PC-3 (cell line): ENCODE measurements at regions not wholly inside any gene's neighbourhood (a gene's known extent, or its start where the extent isn't known, plus 50 kb on each side); places are given as distances from the start of the nearest gene placed in this dataset.

Source experiments
- ATAC-seq: fragments of 200-7000 bp; cut with Tn5 transposase; 2 replicates; pipeline ENCODE4 v1.9.1; 2020; ENCODE audit warnings: mild to moderate bottlenecking, moderate library complexity
- BruUV-seq: library from RNA; stranded (reverse); fragments of 400-500 nt; replicated peaks from 2 replicates; lab custom pipeline; 2021; lab: Mats Ljungman, UMichigan
- CTCF ChIA-PET: fragments of 300-600 bp; sonication (Branson Sonifier 250); formaldehyde crosslinking; loops from one replicate; lab custom pipeline; 2022; ENCODE audit warnings: antibody characterized with exemption; lab: Charles Lee
- POLR2A ChIA-PET: fragments of 300-600 bp; sonication (Branson Sonifier 250); formaldehyde crosslinking; loops from one replicate; lab custom pipeline; 2022; ENCODE audit warnings: antibody characterized with exemption; ENCODE audit not compliant: unreplicated experiment; lab: Charles Lee
- DNase-seq: peaks from one replicate; pipeline ENCODE4 v3.0.0-alpha.2; 2015
- H2AFZ ChIP-seq: fragments of 300-600 bp; sonication (generic); 2 replicates; pipeline ENCODE4 v1.6.0; 2016; ENCODE audit warnings: antibody characterized with exemption, low read length
- H3F3A ChIP-seq: fragments of 300-600 bp; sonication (generic); one replicate; pipeline ENCODE4 v1.6.0; 2017; ENCODE audit warnings: antibody characterized with exemption, low read length, control low read depth, mild to moderate bottlenecking; ENCODE audit not compliant: unreplicated experiment
- H3K27ac ChIP-seq: fragments of 300-600 bp; sonication (generic); 2 replicates; pipeline ENCODE4 v1.5.1; 2016; ENCODE audit warnings: mild to moderate bottlenecking, low read length
- H3K27me3 ChIP-seq: fragments of 300-600 bp; sonication (generic); 2 replicates; pipeline ENCODE4 v1.6.1; 2016; ENCODE audit warnings: low read length, mixed read lengths
- H3K36me3 ChIP-seq: fragments of 300-600 bp; sonication (generic); 2 replicates; pipeline ENCODE4 v1.6.1; 2016; ENCODE audit warnings: low read depth, mixed run types, low read length, mixed read lengths
- H3K4me1 ChIP-seq: fragments of 300-600 bp; sonication (generic); 2 replicates; pipeline ENCODE4 v1.5.1; 2016; ENCODE audit warnings: low read length; ENCODE audit not compliant: insufficient read depth
- H3K4me2 ChIP-seq: fragments of 300-600 bp; sonication (generic); 2 replicates; pipeline ENCODE4 v1.6.0; 2016; ENCODE audit warnings: low read length
- H3K4me3 ChIP-seq: fragments of 300-600 bp; sonication (generic); 2 replicates; pipeline ENCODE4 v1.5.1; 2016; ENCODE audit warnings: mild to moderate bottlenecking, low read length, mixed read lengths
- H3K79me2 ChIP-seq: fragments of 300-600 bp; sonication (generic); 2 replicates; pipeline ENCODE4 v1.6.1; 2017; ENCODE audit warnings: low read length, mixed read lengths
- H3K9ac ChIP-seq: fragments of 300-600 bp; sonication (generic); 2 replicates; pipeline ENCODE4 v1.6.0; 2016; ENCODE audit warnings: mild to moderate bottlenecking, low read length
- H3K9me2 ChIP-seq: fragments of 300-600 bp; sonication (generic); replicated peaks from 2 replicates; pipeline ENCODE4 v1.6.1; 2016; ENCODE audit warnings: mixed run types, low read length, mixed read lengths
- H3K9me3 ChIP-seq: fragments of 300-600 bp; sonication (generic); 2 replicates; pipeline ENCODE4 v1.6.1; 2016; ENCODE audit warnings: low read length, mixed read lengths
- H4K20me1 ChIP-seq: fragments of 300-600 bp; sonication (generic); 2 replicates; pipeline ENCODE4 v1.6.1; 2016; ENCODE audit warnings: low read length, mixed read lengths
- CTCF ChIP-seq: fragments of 300-600 bp; sonication (generic); conservative IDR thresholded peaks from 2 replicates; pipeline ENCODE4 v1.5.1; 2017; ENCODE audit warnings: antibody characterized with exemption, low read depth, mild to moderate bottlenecking, low read length
- EZH2 ChIP-seq: fragments of 300-600 bp; sonication (generic); IDR thresholded peaks from one replicate; pipeline ENCODE4 v1.6.1; 2017; ENCODE audit warnings: antibody characterized with exemption, mild to moderate bottlenecking, low read length; ENCODE audit not compliant: unreplicated experiment
- EZH2phosphoT487 ChIP-seq: fragments of 300-600 bp; sonication (generic); IDR thresholded peaks from 2 replicates; pipeline ENCODE4 v1.6.1; 2018; ENCODE audit warnings: mild to moderate bottlenecking, antibody characterized with exemption, low read length, borderline replicate concordance
- intact Hi-C: fragments of 100-400 bp; cut with micrococcal nuclease; formaldehyde crosslinking; loops from 2 replicates; pipeline ENCODE4 v1.9.0; 2023

GRCh38 chr15:87493803-87494202 lies 762.7 kb downstream of the NTRK3 start:
- Histone ChIP-seq H2AFZ (no peak overlapping the region), H3K4me2 (no peak overlapping the region), H3K9me2 (no peaks in the 10 kb centered on the region), H3K9ac (no peak overlapping the region), H3K27ac (no peak overlapping the region), H3K36me3 (no peaks in the 10 kb centered on the region), H3K79me2 (no peaks in the 10 kb centered on the region), H3K4me1 (no peaks in the 10 kb centered on the region), H3K4me3 (no peak overlapping the region), H3F3A (no peaks in the 10 kb centered on the region), H3K27me3 (no peaks in the 10 kb centered on the region), H3K9me3 (no peaks in the 10 kb centered on the region), H4K20me1 (no peaks in the 10 kb centered on the region)
- no peak for ATAC-seq
- no peak for DNase-seq
- intact Hi-C loops, result no loop called here
- TF ChIP-seq EZH2phosphoT487 (no peak), EZH2 (no peak), CTCF (no peak)
- BruUV-seq, result no TSS peak
- ChIA-PET CTCF (no interaction called here), POLR2A (no interaction called here)

GRCh38 chr15:87492321-87492720 lies 764.2 kb downstream of the NTRK3 start:
- Histone ChIP-seq H3K4me1 (no peaks in the 10 kb centered on the region), H3K9me2 (no peaks in the 10 kb centered on the region), H3K36me3 (no peaks in the 10 kb centered on the region), H3K27ac (no peak overlapping the region), H3K4me2 (no peak overlapping the region), H2AFZ (no peak overlapping the region), H4K20me1 (no peaks in the 10 kb centered on the region), H3F3A (no peaks in the 10 kb centered on the region), H3K79me2 (no peaks in the 10 kb centered on the region), H3K4me3 (no peak overlapping the region), H3K27me3 (no peaks in the 10 kb centered on the region), H3K9me3 (no peaks in the 10 kb centered on the region), H3K9ac (no peak overlapping the region)
- ChIA-PET CTCF (no interaction called here), POLR2A (no interaction called here)
- TF ChIP-seq CTCF, result no peak
- no peak for TF ChIP-seq EZH2
- TF ChIP-seq EZH2phosphoT487, result no peak
- intact Hi-C loops, result no loop called here
- DNase-seq, result no peak
- BruUV-seq, result no TSS peak
- ATAC-seq, result no peak

GRCh38 chr15:87490666-87491065 lies 765.9 kb downstream of the NTRK3 start:
- no peak for TF ChIP-seq EZH2phosphoT487
- TF ChIP-seq EZH2, result no peak
- no peak for TF ChIP-seq CTCF
- BruUV-seq, result no TSS peak
- no peak overlapping the region for H3K4me2 ChIP-seq

More at GRCh38 chr15:87490666-87491065, 765.9 kb downstream of the NTRK3 start:
- no peak for ATAC-seq
- Histone ChIP-seq H3K27me3 (no peaks in the 10 kb centered on the region), H3K9me3 (no peaks in the 10 kb centered on the region), H3K4me1 (no peaks in the 10 kb centered on the region), H3K9me2 (no peaks in the 10 kb centered on the region), H3F3A (no peaks in the 10 kb centered on the region), H3K4me3 (no peak overlapping the region), H3K79me2 (no peaks in the 10 kb centered on the region), H3K27ac (no peak overlapping the region), H3K9ac (no peak overlapping the region), H4K20me1 (no peaks in the 10 kb centered on the region), H3K36me3 (no peaks in the 10 kb centered on the region), H2AFZ (no peak overlapping the region)
- intact Hi-C loops, result no loop called here
- no peak for DNase-seq
- CTCF ChIA-PET, result no interaction called here
- POLR2A ChIA-PET, result no interaction called here
